Suprapubic skin (tissue), 4 donors: ENCODE measurements at regions not wholly inside any gene's neighbourhood (a gene's known extent, or its start where the extent isn't known, plus 50 kb on each side); places are given as distances from the start of the nearest gene placed in this dataset.

Source experiments
- DNase-seq, 2 donors: peaks; one replicate each; pipeline ENCODE4 v3.0.0-alpha.2; 2019; ENCODE audit warnings: low spot score in 2 of 2
- H3K27ac ChIP-seq: fragments of 200-600 bp; sonication (generic); one replicate; pipeline ENCODE4 v1.5.1; 2019
- H3K27me3 ChIP-seq: fragments of 200-600 bp; sonication (generic); one replicate; pipeline ENCODE4 v1.5.1; 2019
- H3K36me3 ChIP-seq: fragments of 200-600 bp; sonication (generic); one replicate; pipeline ENCODE4 v1.5.1; 2019
- H3K4me1 ChIP-seq: fragments of 200-600 bp; sonication (generic); one replicate; pipeline ENCODE4 v1.5.1; 2019
- H3K4me3 ChIP-seq: fragments of 200-600 bp; sonication (generic); one replicate; pipeline ENCODE4 v1.5.1; 2019; ENCODE audit warnings: mild to moderate bottlenecking
- H3K9me3 ChIP-seq: fragments of 200-600 bp; sonication (generic); one replicate; pipeline ENCODE4 v1.5.1; 2019
- EP300 ChIP-seq: sonication (generic); formaldehyde crosslinking; IDR thresholded peaks from one replicate; pipeline ENCODE4 v1.6.1; 2017; ENCODE audit warnings: antibody characterized with exemption
- POLR2A ChIP-seq, 2 donors: fragments of 450-650 bp; IDR thresholded peaks; one replicate each; pipeline ENCODE4 v1.6.1; 2017; ENCODE audit warnings: antibody characterized with exemption in 2 of 2, mild to moderate bottlenecking in 2 of 2, moderate library complexity in 2 of 2
- POLR2AphosphoS5 ChIP-seq, 3 donors: sonication (generic); formaldehyde crosslinking; IDR thresholded peaks; one replicate each; pipeline ENCODE4 v1.6.1; 2017; ENCODE audit warnings: antibody characterized with exemption in 3 of 3
- WGBS: methylation state at CpG from one replicate; pipeline ENCODE4 v1.1.5; 2018; 5-methylcytosine and 5-hydroxymethylcytosine counted together
- TF ChIP-seq, protein P1 (sequence below), 2 donors: fragments of 200-600 bp in 1 of 2; fragments of 450-650 bp in 1 of 2; sonication (generic) in 1 of 2; IDR thresholded peaks; one replicate each; pipeline ENCODE4 v1.5.1; 2016 to 2019; ENCODE audit warnings: antibody characterized with exemption in 2 of 2, mild to moderate bottlenecking in 1 of 2, moderate library complexity in 1 of 2

- Histone ChIP-seq H3K27me3 (no peaks in the 10 kb centered on the region), H3K27ac (no peak overlapping the region), H3K9me3 (no peaks in the 10 kb centered on the region), H3K36me3 (no peaks in the 10 kb centered on the region), H3K4me3 (no peak overlapping the region), H3K4me1 (no peaks in the 10 kb centered on the region)
- no peak for TF ChIP-seq EP300
- no peak for TF ChIP-seq POLR2AphosphoS5 (IDR thresholded peaks at IDR 0.05)
- TF ChIP-seq, protein P1, sequence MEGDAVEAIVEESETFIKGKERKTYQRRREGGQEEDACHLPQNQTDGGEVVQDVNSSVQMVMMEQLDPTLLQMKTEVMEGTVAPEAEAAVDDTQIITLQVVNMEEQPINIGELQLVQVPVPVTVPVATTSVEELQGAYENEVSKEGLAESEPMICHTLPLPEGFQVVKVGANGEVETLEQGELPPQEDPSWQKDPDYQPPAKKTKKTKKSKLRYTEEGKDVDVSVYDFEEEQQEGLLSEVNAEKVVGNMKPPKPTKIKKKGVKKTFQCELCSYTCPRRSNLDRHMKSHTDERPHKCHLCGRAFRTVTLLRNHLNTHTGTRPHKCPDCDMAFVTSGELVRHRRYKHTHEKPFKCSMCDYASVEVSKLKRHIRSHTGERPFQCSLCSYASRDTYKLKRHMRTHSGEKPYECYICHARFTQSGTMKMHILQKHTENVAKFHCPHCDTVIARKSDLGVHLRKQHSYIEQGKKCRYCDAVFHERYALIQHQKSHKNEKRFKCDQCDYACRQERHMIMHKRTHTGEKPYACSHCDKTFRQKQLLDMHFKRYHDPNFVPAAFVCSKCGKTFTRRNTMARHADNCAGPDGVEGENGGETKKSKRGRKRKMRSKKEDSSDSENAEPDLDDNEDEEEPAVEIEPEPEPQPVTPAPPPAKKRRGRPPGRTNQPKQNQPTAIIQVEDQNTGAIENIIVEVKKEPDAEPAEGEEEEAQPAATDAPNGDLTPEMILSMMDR (IDR thresholded peaks at IDR 0.05), result no peak
- no peak for TF ChIP-seq POLR2A (IDR thresholded peaks at IDR 0.05)
- 31% methylated on average over 1 of the region's 2 CpGs for WGBS
- no peak for DNase-seq
Measured at GRCh38 chr2:75822336-75822735, 111.6 kb upstream of the GCFC2 start.

DNA sequence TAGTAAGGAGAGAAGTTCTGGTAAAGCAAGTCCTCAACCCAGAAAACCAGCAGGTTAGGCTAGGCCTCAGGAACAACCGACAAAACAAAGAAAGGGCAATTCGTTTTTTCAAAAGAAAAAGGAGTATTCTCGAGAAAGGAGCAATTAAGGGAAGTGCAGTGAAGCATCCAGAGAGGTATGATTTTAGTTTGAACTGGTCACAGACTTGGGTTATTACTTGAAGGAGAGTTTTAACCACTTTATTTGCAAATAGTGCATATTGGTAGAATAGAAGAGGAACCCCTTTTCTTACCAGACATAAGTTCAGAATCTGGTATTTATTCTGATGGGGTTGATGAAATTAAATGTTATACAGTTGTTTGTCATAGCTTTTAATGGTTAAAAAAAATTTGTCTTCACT lies 110.0 kb upstream of the GCFC2 start:
- Histone ChIP-seq H3K27ac (no peak overlapping the region), H3K27me3 (no peaks in the 10 kb centered on the region), H3K4me1 (no peaks in the 10 kb centered on the region), H3K36me3 (no peaks in the 10 kb centered on the region), H3K9me3 (no peaks in the 10 kb centered on the region), H3K4me3 (no peak overlapping the region)
- no peak for TF ChIP-seq POLR2AphosphoS5 (IDR thresholded peaks at IDR 0.05)
- TF ChIP-seq, protein P1 (IDR thresholded peaks at IDR 0.05), result no peak
- no peak for TF ChIP-seq EP300
- TF ChIP-seq POLR2A (IDR thresholded peaks at IDR 0.05), result no peak
- WGBS, result 81% methylated on average over 3 of the region's 3 CpGs
- DNase-seq, result no peak

- 72% methylated on average over 6 of the region's 6 CpGs for WGBS
- no peaks in the 10 kb centered on the region for H3K9me3 ChIP-seq
- H3K27ac ChIP-seq, result no peak overlapping the region
- H3K4me3 ChIP-seq, result no peak overlapping the region
- no peak for DNase-seq
- H3K27me3 ChIP-seq, result no peaks in the 10 kb centered on the region
- no peaks in the 10 kb centered on the region for H3K36me3 ChIP-seq
- TF ChIP-seq POLR2AphosphoS5 (IDR thresholded peaks at IDR 0.05) (no peak), POLR2A (IDR thresholded peaks at IDR 0.05) (no peak), EP300 (no peak)
- TF ChIP-seq, protein P1 (IDR thresholded peaks at IDR 0.05), result no peak
- H3K4me1 ChIP-seq, result no peaks in the 10 kb centered on the region
Measured at GRCh38 chr2:75810611-75811330, 100.1 kb upstream of the GCFC2 start.

GRCh38 chr2:75808793-75809535 lies 98.2 kb upstream of the GCFC2 start:
- no peak for DNase-seq
- Histone ChIP-seq H3K4me3 (no peak overlapping the region), H3K27ac (no peak overlapping the region), H3K4me1 (no peaks in the 10 kb centered on the region), H3K9me3 (no peaks in the 10 kb centered on the region), H3K36me3 (no peaks in the 10 kb centered on the region), H3K27me3 (no peaks in the 10 kb centered on the region)
- TF ChIP-seq, protein P1 (IDR thresholded peaks at IDR 0.05), result no peak
- no peak for TF ChIP-seq POLR2A (IDR thresholded peaks at IDR 0.05)
- no peak for TF ChIP-seq EP300
- no peak for TF ChIP-seq POLR2AphosphoS5 (IDR thresholded peaks at IDR 0.05)
- 23% methylated on average over 4 of the region's 4 CpGs for WGBS

GRCh38 chr2:75807992-75808391 lies 97.3 kb upstream of the GCFC2 start:
- Histone ChIP-seq H3K4me1 (no peaks in the 10 kb centered on the region), H3K9me3 (no peaks in the 10 kb centered on the region), H3K27ac (no peak overlapping the region), H3K4me3 (no peak overlapping the region), H3K27me3 (no peaks in the 10 kb centered on the region), H3K36me3 (no peaks in the 10 kb centered on the region)
- 68% methylated on average over 2 of the region's 2 CpGs for WGBS
- no peak for TF ChIP-seq EP300
- TF ChIP-seq, protein P1 (IDR thresholded peaks at IDR 0.05), result no peak
- TF ChIP-seq POLR2AphosphoS5 (IDR thresholded peaks at IDR 0.05), result no peak
- no peak for TF ChIP-seq POLR2A (IDR thresholded peaks at IDR 0.05)
- DNase-seq, result no peak
